Mesothelial cell of epicardium (in vitro differentiated cells): ENCODE measurements at regions not wholly inside any gene's neighbourhood (a gene's known extent, or its start where the extent isn't known, plus 50 kb on each side); places are given as distances from the start of the nearest gene placed in this dataset.

Experiments used
- DNase-seq, 2 experiments: peaks; one replicate each; pipeline ENCODE4 v3.0.0; 2021; ENCODE audit warnings: low spot score in 2 of 2; ENCODE audit not compliant: unreplicated experiment in 2 of 2
- H3K27ac Mint-ChIP-seq: 2 replicates; pipeline ENCODE4 v1.8.0; 2021; ENCODE audit warnings: mixed read lengths
- H3K27me3 Mint-ChIP-seq: 2 replicates; pipeline ENCODE4 v1.8.0; 2021; ENCODE audit warnings: low read depth, mixed read lengths
- H3K36me3 Mint-ChIP-seq: 2 replicates; pipeline ENCODE4 v1.8.0; 2021; ENCODE audit warnings: mixed read lengths
- H3K4me1 Mint-ChIP-seq: 2 replicates; pipeline ENCODE4 v1.8.0; 2021; ENCODE audit warnings: mixed read lengths
- H3K4me3 Mint-ChIP-seq: 2 replicates; pipeline ENCODE4 v1.8.0; 2021; ENCODE audit warnings: mild to moderate bottlenecking, moderate library complexity, mixed read lengths
- H3K9me3 Mint-ChIP-seq: 2 replicates; pipeline ENCODE4 v1.8.0; 2021; ENCODE audit warnings: mixed read lengths
- CTCF ChIP-seq: fragments of 200-600 bp; sonication (generic); IDR thresholded peaks from one replicate; pipeline ENCODE4 v1.5.0; 2021; ENCODE audit warnings: antibody characterized with exemption; ENCODE audit not compliant: unreplicated experiment

DNA sequence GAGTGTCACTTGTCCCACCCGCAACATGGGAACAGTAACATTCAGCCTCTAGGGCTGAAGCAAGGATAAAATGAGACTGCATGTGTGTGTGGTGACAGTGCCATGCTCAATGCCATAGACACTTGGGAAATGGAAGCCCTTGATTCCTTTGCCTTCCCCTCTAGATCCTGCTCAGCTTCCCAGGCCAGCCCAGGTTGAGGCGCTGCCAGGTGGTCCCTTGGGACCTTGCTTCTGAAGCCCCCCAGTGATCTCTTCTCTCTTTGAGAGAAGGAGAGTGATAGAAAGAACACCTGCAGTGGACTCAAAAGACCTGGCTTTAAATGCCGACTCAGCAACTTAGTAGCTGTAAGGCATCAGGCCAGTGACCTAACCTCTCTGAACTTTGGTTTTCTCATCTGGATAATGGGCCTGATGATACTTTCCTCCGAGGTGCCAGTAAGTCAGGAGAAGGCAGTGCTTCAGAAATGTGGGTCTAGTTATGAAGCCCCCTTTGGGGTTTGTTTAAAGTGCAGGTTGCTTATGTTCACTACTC lies 144.5 kb downstream of the RPLP1 start:
- Mint-ChIP-seq H3K4me1 (peaks cover 24% of the 10 kb centered on the region), H3K27ac (no peak overlapping the region), H3K4me3 (no peak overlapping the region), H3K9me3 (no peaks in the 10 kb centered on the region), H3K27me3 (peaks cover 30% of the 10 kb centered on the region), H3K36me3 (no peaks in the 10 kb centered on the region)
- no peak for DNase-seq
- no peak for TF ChIP-seq CTCF

GRCh38 chr15:69599271-69599670 lies 146.7 kb downstream of the RPLP1 start:
- Mint-ChIP-seq H3K4me3 (no peak overlapping the region), H3K4me1 (peaks cover 20% of the 10 kb centered on the region), H3K27me3 (peaks cover 38% of the 10 kb centered on the region), H3K9me3 (no peaks in the 10 kb centered on the region), H3K27ac (no peak overlapping the region), H3K36me3 (no peaks in the 10 kb centered on the region)
- DNase-seq: no peak
- TF ChIP-seq CTCF: no peak

DNA sequence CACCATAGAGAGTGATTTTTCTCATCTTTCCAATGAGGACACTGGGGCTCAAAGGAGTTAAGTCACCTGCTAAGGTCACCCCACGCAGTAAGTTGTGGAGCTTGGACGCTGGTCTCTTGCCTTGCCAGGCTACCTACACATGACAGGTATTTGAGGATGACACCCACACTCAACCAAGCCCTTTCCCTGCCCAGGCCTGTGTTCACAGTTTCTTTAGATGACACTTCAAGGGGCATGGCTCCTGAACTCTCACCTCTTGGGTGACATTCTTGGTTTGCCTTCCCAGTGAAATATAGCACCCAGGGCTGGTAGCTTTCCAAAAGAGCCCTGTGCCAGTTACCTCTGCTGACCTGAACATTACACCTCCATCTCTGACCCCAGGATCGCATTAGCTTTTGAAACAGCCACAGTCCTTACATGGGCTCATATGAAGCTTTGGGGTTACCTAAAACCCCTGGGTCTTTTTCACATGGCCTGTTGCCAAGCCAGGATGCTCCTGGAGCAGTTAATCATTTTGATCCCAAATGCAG lies 148.0 kb downstream of the RPLP1 start:
- Mint-ChIP-seq H3K36me3 (no peaks in the 10 kb centered on the region), H3K27me3 (peaks cover 39% of the 10 kb centered on the region), H3K9me3 (no peaks in the 10 kb centered on the region), H3K4me1 (peaks cover 7% of the 10 kb centered on the region), H3K27ac (no peak overlapping the region), H3K4me3 (no peak overlapping the region)
- DNase-seq: no peak
- no peak for TF ChIP-seq CTCF

GRCh38 chr15:69601711-69602504 lies 149.3 kb downstream of the RPLP1 start:
- Mint-ChIP-seq H3K4me3 (no peak overlapping the region), H3K36me3 (no peaks in the 10 kb centered on the region), H3K27ac (no peak overlapping the region), H3K27me3 (peaks cover 46% of the 10 kb centered on the region), H3K9me3 (no peaks in the 10 kb centered on the region), H3K4me1 (peaks cover 3% of the 10 kb centered on the region)
- no peak for DNase-seq
- no peak for TF ChIP-seq CTCF

DNA sequence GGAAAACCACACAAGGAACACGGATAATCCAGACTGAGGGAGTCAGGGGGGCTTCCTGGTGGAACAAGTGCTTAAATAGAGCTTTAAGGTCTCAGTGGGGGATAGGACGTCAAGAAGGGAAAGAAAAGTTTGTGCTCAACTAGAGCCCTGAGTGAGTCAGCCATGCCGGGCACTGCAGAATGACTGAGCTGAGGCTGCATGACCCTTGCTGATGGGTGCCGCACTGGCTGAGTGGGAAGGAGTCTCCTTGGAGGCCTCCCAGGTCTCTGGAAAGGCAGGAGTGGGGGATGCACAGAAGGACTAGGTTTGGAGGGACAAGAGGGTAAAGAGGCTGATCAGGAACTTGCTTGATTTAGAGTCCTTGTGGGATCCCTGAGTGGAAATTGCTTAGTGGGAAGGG lies 150.3 kb downstream of the RPLP1 start:
- no peak for DNase-seq

More for the DNA sequence above, 150.3 kb downstream of the RPLP1 start:
- Mint-ChIP-seq H3K4me1 (peaks cover 3% of the 10 kb centered on the region), H3K27me3 (peaks cover 48% of the 10 kb centered on the region), H3K9me3 (no peaks in the 10 kb centered on the region), H3K4me3 (no peak overlapping the region), H3K27ac (no peak overlapping the region), H3K36me3 (no peaks in the 10 kb centered on the region)
- no peak for TF ChIP-seq CTCF
